SH-SY5Y (cell line): ENCODE measurements at regions not wholly inside any gene's neighbourhood (a gene's known extent, or its start where the extent isn't known, plus 50 kb on each side); places are given as distances from the start of the nearest gene placed in this dataset.

Source experiments
- GATA2 ChIP-seq: IDR thresholded peaks from 2 replicates; pipeline ENCODE4 v1.6.1; 2011; ENCODE audit warnings: mild to moderate bottlenecking, low read depth, low read length
- GATA3 ChIP-seq: IDR thresholded peaks from 2 replicates; pipeline ENCODE4 v1.6.1; 2011; ENCODE audit warnings: low read depth, mild to moderate bottlenecking, low read length, moderate library complexity

- TF ChIP-seq GATA3 (no peak), GATA2 (no peak)
These were observed 345.7 kb downstream of the TLE4 start for GRCh38 chr9:79917421-79917820.
